ENCODE measurements at regions not wholly inside any gene's neighbourhood (a gene's known extent, or its start where the extent isn't known, plus 50 kb on each side); places are given as distances from the start of the nearest gene placed in this dataset.

- no peak for DNase-seq
These were observed 52.1 kb upstream of the EIF3M start for GRCh38 chr11:32531528-32531927.

DNA sequence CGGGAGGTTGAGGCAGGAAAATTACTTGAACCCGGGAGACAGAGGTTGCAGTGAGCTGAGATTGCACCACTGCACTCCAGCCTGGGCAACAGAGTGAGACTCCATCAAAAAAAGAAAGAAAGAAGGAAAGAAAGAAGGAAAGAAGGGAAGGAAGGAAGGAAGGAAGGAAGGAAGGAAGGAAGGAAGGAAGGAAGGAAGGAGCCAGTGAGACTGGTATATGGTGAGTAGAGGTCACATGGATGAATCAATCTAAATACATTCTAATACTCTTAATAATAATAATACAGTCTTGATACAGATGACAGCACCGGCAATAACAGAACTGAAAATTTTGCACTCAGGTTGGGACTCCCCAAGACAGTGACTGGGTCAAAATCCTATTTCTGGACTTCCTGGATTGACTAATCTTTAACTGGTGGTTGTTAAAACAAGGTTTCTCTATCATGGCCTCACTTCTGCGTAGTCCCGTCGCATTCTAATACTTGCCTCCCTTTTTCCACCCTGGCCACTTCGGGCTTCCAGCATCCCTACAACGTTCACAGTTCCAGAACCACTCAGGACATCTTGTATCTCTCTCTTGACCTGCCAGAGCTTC lies 53.5 kb upstream of the EIF3M start:
- DNase-seq: no peak

DNA sequence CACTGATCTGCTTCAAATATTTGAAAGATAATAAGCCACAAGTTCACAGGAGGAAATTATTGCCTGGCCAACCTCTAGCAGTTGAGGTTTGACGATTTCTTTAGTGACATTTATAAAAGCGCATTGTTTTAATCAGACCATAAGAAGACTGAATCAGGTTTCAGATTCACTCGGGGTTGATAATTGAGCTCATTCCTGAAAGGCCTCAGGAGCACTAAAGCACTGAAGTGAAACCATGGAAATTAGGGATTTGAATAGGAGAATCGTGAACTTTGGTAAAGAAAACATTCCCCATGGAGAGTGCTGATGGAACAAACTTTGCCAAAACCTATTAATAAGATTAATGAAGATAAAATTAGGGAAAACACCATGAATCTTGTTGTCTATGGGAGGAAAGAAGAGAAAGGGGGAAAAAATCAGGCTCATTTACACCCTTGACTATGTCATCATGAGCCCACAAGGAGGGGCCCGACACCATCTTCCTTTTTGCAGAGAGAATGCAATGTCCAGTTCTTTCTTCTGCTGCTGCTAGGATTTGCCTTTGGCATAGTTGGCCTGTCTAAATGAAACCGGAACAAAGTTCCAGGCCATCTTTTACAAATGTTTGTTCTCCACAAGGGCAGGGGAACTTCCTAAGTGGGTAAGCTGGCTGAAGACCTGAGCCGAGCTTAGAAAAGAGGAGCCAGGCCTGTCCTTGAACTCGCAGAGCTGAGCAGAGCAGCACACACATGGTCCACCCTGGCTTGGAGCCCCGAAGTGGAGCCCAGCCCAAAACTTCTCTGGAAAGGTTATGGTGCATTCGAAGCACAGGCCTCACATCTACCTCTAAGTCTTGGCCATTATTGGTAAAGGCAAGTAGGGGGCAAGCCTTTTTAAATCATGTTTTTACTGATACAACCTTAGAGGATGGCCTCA lies 56.1 kb upstream of the EIF3M start:
- peak in 1 of 2 donors; percentile 65 for DNase-seq

DNA sequence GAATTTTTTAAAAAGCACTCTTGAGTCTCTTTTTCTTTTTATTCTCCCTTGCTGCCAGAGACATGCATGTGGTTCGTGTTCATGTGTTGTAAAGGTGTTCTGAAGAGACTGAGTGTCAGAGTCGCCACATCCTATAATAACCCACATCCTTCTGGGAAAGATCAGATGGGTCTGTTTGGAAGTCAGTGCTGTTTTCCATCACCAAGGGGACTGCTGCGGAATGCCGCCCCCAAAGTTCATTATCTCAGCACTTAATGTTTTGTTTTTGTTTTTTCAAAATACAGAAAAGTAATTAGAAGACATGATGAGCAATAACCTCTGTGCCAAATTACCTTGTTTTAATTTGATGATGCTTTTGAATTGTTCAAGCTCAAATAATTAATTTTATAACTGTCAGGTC lies 56.9 kb upstream of the EIF3M start:
- no peak for DNase-seq

GRCh38 chr11:32511926-32512325 lies 71.7 kb upstream of the EIF3M start:
- no peak for DNase-seq

GRCh38 chr11:32510039-32510438 lies 73.6 kb upstream of the EIF3M start:
- DNase-seq: no peak

- DNase-seq: no peak
These were observed 73.4 kb upstream of the WT1 start for GRCh38 chr11:32508780-32509179.

DNA sequence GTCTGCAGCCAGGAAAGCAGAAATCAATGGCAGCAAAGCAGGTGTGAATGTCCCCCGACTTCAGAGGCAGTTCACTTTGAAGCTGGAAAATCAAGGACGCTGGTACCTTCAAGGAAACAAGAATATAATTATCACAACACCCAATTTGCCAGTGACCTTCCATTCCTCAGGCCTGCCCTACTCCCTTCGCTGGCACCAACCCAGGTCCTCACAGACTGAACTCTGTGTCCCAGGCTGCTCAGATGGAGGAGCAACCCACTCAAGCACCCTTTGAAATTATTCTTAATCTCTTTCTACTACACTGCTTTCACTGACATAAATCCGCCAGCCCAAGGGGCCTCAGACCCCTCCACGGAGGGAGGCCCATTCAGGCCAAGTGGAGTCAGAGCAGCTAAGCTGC lies 64.7 kb upstream of the WT1 start:
- DNase-seq: no peak

- no peak for DNase-seq
These were observed 62.6 kb upstream of the WT1 start for GRCh38 chr11:32497951-32498350.

DNA sequence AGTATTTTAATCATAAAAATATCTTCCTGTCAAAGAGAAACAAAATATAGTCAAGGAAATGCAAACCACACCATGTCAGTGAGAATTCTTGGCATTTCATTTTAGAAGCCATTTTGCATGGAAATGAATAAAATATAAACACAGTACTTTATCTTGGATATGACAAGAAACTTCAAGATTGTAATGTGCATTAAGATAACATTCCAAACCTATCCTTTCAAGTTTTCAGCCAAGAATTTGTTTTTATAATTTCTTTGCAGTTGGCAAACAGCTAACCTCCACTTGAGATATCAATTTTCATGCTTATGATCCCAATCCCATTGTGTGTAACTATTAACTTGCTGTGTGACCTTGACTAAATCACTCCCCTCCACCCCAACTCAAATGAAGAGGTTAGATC lies 59.3 kb upstream of the WT1 start:
- no peak for DNase-seq

- DNase-seq: no peak
These were observed 54.1 kb upstream of the WT1 start for GRCh38 chr11:32489464-32489863.

- DNase-seq: no peak
These were observed 51.9 kb upstream of the WT1 start for GRCh38 chr11:32487270-32487669.

- DNase-seq: no peak
These were observed 50.4 kb upstream of the WT1 start for GRCh38 chr11:32485733-32486132.

All from hippocampal formation (tissue), 2 donors.